Transverse colon (tissue), 4 donors: ENCODE measurements at regions not wholly inside any gene's neighbourhood (a gene's known extent, or its start where the extent isn't known, plus 50 kb on each side); places are given as distances from the start of the nearest gene placed in this dataset.

Source experiments
- DNase-seq: peaks from one replicate; pipeline ENCODE4 v3.0.0-alpha.2; 2019
- H3K27ac ChIP-seq, 4 donors: fragments of 200-600 bp; sonication (generic); 2 replicates each; pipeline ENCODE4 v1.5.1; 2016 to 2018; ENCODE audit warnings: inconsistent platforms in 4 of 4
- H3K27me3 ChIP-seq: fragments of 200-600 bp; sonication (generic); 2 replicates; pipeline ENCODE4 v1.5.1; 2017; ENCODE audit warnings: inconsistent platforms
- H3K36me3 ChIP-seq, 4 donors: fragments of 200-600 bp; sonication (generic); 2 replicates each; pipeline ENCODE4 v1.5.1; 2017 to 2019; ENCODE audit warnings: inconsistent platforms in 4 of 4
- H3K4me1 ChIP-seq, 4 donors: fragments of 200-600 bp; sonication (generic); 2 replicates each; pipeline ENCODE4 v1.5.1; 2017 to 2020; ENCODE audit warnings: inconsistent platforms in 4 of 4
- H3K4me3 ChIP-seq, 4 donors: fragments of 200-600 bp; sonication (generic); 1 replicate in 1 of 4; 2 replicates in 3 of 4; pipeline versions ENCODE4 v1.5.1 to v1.6.1; 2017 to 2019; ENCODE audit warnings: inconsistent platforms in 4 of 4
- H3K9me3 ChIP-seq, 2 donors: fragments of 200-600 bp; sonication (generic); 2 replicates each; pipeline ENCODE4 v1.5.1; 2017 to 2019; ENCODE audit warnings: inconsistent platforms in 2 of 2
- EP300 ChIP-seq: sonication (generic); formaldehyde crosslinking; IDR thresholded peaks from one replicate; pipeline ENCODE4 v1.6.1; 2017; ENCODE audit warnings: antibody characterized with exemption, low read depth
- POLR2A ChIP-seq: fragments of 450-650 bp; IDR thresholded peaks from one replicate; pipeline ENCODE4 v1.6.1; 2016; ENCODE audit warnings: antibody characterized with exemption, mild to moderate bottlenecking, moderate library complexity
- POLR2AphosphoS5 ChIP-seq, 3 donors: sonication (generic); formaldehyde crosslinking; IDR thresholded peaks; one replicate each; pipeline ENCODE4 v1.6.1; 2016; ENCODE audit warnings: antibody characterized with exemption in 3 of 3
- WGBS, 2 donors: methylation state at CpG; one replicate each; pipeline ENCODE4 v1.1.5; 2018; ENCODE audit warnings: low coverage in 1 of 2; 5-methylcytosine and 5-hydroxymethylcytosine counted together
- in situ Hi-C, 4 donors: fragments of 200-750 bp; cut with MboI; loops; one replicate each; pipeline versions ENCODE4 v1.15.0 to v1.15.1; 2017; ENCODE audit warnings: low sequenced_read_pairs in 3 of 4, low pct_ligation_motif_present in 1 of 4, low pct_unique_long_range_greater_than_20kb in 1 of 4
- intact Hi-C: fragments of 100-400 bp; cut with DNase I; formaldehyde crosslinking; loops from one replicate; pipeline ENCODE4 v1.15.1; 2023; ENCODE audit warnings: low total_unique reads
- TF ChIP-seq, protein P1 (sequence below), 5 experiments: fragments of 200-600 bp in 3 of 5; fragments of 450-650 bp in 2 of 5; sonication (generic) in 3 of 5; IDR thresholded peaks; 1 replicate in 2 of 5; 2 replicates in 3 of 5; pipeline ENCODE4 v1.5.1; 2016 to 2017; ENCODE audit warnings: antibody characterized with exemption in 5 of 5, inconsistent platforms in 3 of 5, mild to moderate bottlenecking in 2 of 5, moderate library complexity in 1 of 5

DNA sequence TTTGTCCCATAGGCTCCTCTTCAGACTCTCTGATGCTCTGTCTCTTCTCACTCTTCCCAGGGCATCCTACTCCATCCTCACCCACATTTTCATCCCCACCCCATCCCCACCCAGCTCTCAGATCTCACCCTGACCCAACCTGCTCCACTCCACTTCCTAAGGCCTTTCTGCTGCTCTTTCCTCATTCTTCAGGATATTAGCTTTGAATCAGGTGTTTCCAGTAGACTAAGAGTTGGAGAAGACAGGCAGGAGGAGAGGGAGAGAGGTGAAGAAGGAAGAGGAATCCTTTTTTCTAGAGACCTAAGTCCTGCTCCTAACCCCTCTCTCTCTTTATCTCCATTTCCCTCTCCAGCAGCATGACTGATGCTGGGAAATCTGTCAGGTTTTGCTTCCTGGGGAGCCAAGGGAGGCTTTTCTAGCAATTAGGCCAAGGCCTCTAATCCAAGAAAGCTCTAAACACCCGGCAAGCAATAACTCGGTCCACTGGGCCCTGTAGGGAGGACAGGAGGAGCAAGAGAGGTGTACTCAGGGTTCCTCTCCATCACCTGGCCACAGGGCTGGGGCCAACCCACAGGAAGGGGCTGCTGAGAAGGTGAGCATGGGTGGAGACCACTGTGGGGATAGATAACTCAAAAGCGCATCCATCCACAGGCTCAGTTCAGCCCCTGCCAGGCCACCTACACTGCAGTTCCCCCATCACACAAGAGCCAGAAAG is 133.3 kb downstream of the TMEM132E start:
- TF ChIP-seq POLR2AphosphoS5 (IDR thresholded peaks at IDR 0.05) (no peak), EP300 (no peak), POLR2A (no peak)
- TF ChIP-seq, protein P1, sequence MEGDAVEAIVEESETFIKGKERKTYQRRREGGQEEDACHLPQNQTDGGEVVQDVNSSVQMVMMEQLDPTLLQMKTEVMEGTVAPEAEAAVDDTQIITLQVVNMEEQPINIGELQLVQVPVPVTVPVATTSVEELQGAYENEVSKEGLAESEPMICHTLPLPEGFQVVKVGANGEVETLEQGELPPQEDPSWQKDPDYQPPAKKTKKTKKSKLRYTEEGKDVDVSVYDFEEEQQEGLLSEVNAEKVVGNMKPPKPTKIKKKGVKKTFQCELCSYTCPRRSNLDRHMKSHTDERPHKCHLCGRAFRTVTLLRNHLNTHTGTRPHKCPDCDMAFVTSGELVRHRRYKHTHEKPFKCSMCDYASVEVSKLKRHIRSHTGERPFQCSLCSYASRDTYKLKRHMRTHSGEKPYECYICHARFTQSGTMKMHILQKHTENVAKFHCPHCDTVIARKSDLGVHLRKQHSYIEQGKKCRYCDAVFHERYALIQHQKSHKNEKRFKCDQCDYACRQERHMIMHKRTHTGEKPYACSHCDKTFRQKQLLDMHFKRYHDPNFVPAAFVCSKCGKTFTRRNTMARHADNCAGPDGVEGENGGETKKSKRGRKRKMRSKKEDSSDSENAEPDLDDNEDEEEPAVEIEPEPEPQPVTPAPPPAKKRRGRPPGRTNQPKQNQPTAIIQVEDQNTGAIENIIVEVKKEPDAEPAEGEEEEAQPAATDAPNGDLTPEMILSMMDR (IDR thresholded peaks at IDR 0.05) = no peak
- WGBS, 2 donors = 60 to 73% methylated on average over 1 to 3 of the region's 3 CpGs
- Histone ChIP-seq H3K27ac (no peak overlapping the region), H3K9me3 (no peaks in the 10 kb centered on the region), H3K36me3 (no peaks in the 10 kb centered on the region), H3K27me3 (no peaks in the 10 kb centered on the region), H3K4me3 (no peak overlapping the region), H3K4me1 (no peaks in the 10 kb centered on the region)
- intact Hi-C loops = no loop called here
- no peak for DNase-seq
- in situ Hi-C loops = no loop called here

DNA sequence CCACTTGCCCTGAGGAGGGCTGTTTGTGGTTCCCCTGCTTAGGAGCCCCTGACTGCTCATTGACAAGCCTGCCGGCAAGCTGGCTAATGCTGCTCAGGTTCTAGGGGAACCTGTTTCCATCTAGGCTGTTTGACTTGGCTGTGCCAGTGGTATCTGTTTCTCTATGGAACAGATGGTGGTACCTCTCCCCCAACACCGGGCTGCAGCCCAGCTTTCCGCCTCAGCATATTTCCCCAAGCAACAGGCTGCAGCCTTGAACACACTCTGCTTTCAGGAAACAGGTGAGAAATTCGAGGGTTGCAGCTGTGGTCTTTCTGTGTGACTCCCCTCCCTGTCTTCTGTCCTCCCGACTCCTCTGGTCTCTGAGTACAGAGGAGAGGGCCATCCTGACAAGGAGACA is 132.3 kb downstream of the TMEM132E start:
- 20 to 49% methylated on average over 1 to 5 of the region's 5 CpGs for WGBS, 2 donors
- Histone ChIP-seq H3K27me3 (no peaks in the 10 kb centered on the region), H3K9me3 (no peaks in the 10 kb centered on the region), H3K36me3 (no peaks in the 10 kb centered on the region), H3K4me3 (no peak overlapping the region), H3K4me1 (no peaks in the 10 kb centered on the region), H3K27ac (no peak overlapping the region)
- intact Hi-C loops = no loop called here
- in situ Hi-C loops = no loop called here
- no peak for DNase-seq
- no peak for TF ChIP-seq POLR2A
- TF ChIP-seq, protein P1 (IDR thresholded peaks at IDR 0.05) = no peak
- no peak for TF ChIP-seq POLR2AphosphoS5 (IDR thresholded peaks at IDR 0.05)
- no peak for TF ChIP-seq EP300

DNA sequence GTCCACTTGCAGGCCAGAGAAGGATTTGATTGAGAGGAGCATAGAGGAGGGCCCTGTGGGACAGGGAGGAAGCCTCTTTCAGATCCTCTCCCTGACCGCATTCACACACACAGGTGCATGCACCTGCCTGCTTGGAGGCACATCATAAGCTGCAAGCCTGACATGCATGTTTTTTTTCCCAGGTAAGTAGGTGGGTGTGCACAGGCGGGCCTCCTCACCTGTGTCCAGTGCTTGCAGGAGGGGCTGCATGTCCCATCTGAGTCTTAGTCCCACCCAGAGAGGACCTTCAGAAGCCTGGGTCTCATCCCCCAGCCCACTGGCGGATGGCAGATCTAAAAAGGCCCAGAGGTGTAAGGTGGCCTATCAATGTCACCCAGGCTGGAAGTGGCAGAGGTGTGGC is 130.8 kb downstream of the TMEM132E start:
- intact Hi-C loops = no loop called here
- TF ChIP-seq, protein P1 (IDR thresholded peaks at IDR 0.05) = no peak
- TF ChIP-seq POLR2AphosphoS5 (IDR thresholded peaks at IDR 0.05) (no peak), EP300 (no peak), POLR2A (no peak)
- Histone ChIP-seq H3K4me1 (no peaks in the 10 kb centered on the region), H3K27ac (no peak overlapping the region), H3K27me3 (no peaks in the 10 kb centered on the region), H3K9me3 (no peaks in the 10 kb centered on the region), H3K4me3 (no peak overlapping the region), H3K36me3 (no peaks in the 10 kb centered on the region)
- DNase-seq = no peak
- in situ Hi-C loops = no loop called here
- WGBS, 2 donors = 67 to 85% methylated on average over 1 to 3 of the region's 3 CpGs

DNA sequence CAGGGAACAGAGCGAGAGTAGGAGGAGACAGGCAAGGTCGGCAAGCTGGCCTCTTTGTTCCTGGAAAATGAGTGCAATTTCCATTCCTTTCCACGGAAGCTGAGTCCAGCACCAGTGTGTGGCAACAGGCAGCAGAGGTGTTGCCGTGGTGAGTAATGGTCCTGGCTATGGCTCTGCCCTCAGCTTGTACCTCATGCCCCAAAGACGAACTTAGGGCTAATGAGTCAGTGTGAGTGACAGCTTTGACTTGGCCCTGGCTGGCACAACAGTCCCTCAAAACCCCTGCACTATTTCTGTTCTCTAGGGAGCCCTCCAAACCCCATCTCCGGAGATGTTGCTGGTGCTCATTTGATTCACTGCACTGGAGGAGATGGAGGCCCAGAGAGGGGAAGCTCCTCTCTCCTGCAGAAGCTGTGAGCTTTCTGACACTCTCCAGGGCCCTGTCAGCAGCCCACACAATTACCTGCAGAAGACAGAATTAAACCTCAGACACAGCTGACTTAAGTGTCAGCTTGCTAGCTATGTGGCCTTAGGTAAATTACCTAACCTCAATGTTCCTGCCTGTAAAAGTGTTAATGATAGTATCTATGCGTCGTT is 129.9 kb downstream of the TMEM132E start:
- intact Hi-C loops (no loop called here), in situ Hi-C loops (no loop called here)
- TF ChIP-seq, protein P1 (IDR thresholded peaks at IDR 0.05) = no peak
- TF ChIP-seq POLR2AphosphoS5 (IDR thresholded peaks at IDR 0.05) (no peak), EP300 (no peak), POLR2A (no peak)
- whole genome bisulfite sequencing, 2 donors = 45 to 50% methylated on average over 4 to 8 of the region's 8 CpGs
- Histone ChIP-seq H3K27ac (no peak overlapping the region), H3K36me3 (no peaks in the 10 kb centered on the region), H3K27me3 (peaks cover 1% of the 10 kb centered on the region), H3K9me3 (no peaks in the 10 kb centered on the region), H3K4me1 (no peaks in the 10 kb centered on the region), H3K4me3 (no peak overlapping the region)
- DNase-seq = no peak
